CD4-positive, alpha-beta T cell treated with Interleukin-6 for 4 hours (primary cell): ENCODE measurements at regions not wholly inside any gene's neighbourhood (a gene's known extent, or its start where the extent isn't known, plus 50 kb on each side); places are given as distances from the start of the nearest gene placed in this dataset.

Experiments
- DNase-seq: peaks from one replicate; pipeline ENCODE4 v3.0.0-alpha.2; 2020; ENCODE audit warnings: mixed read lengths

- no peak for DNase-seq
These were observed 58.9 kb upstream of the NFKB1 start for GRCh38 chr4:102441978-102442911.

- no peak for DNase-seq
These were observed 56.4 kb upstream of the NFKB1 start for GRCh38 chr4:102444752-102445151.

DNA sequence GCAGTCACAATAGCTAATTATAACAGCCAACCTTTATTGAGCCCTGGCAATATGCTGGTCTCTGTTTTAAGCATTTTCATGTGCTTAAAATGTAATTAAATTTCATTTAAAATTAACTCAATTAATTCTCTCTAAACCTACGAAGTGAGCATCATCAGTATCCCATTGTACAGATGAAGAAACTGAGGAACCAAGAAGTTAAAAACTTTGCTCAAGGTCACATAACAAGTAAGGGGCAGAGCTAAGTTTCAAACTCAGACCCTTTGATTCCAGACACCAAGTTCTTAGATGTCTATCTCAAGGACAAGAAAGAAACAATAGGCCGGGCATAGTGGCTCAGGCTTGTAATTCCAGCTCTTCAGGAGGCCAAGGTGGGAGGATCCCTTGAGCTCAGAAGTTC lies 55.9 kb upstream of the NFKB1 start:
- DNase-seq: no peak

- DNase-seq: no peak
These were observed 53.7 kb upstream of the NFKB1 start for GRCh38 chr4:102447413-102447812.

GRCh38 chr4:102449751-102450352 lies 51.3 kb upstream of the NFKB1 start:
- peak; percentile 66 for DNase-seq

DNA sequence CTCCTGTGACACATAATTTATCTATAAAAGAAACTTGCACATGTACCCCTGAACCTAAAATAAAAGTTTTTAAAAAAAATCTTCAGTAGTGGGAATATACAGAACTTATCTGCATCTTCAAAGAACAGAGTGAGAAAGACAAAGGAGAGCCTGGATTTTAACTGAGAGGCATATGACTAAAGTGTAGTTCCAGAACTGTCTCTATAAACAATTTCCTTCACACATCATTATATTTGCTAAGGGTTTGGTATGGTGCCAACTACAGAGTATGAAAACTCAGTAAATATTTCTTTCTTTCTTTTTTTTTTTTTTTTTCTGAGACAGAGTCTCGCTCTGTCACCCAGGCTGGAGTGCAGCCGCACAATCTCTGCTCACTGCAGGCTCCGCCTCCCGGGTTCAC lies 49.9 kb upstream of the NFKB1 start:
- DNase-seq: no peak
